GM18907 (cell line): ENCODE measurements at regions not wholly inside any gene's neighbourhood (a gene's known extent, or its start where the extent isn't known, plus 50 kb on each side); places are given as distances from the start of the nearest gene placed in this dataset.

Source experiments
- ATAC-seq: cut with Tn5 transposase; IDR thresholded peaks from one replicate; pipeline ENCODE4 v1.9.1; 2021; ENCODE audit warnings: mild to moderate bottlenecking, moderate library complexity; ENCODE audit not compliant: unreplicated experiment

- no peak for ATAC-seq
These were observed 140.2 kb upstream of the PPP2R2D start for GRCh38 chr10:131760416-131761166.

- ATAC-seq: no peak
These were observed 137.8 kb upstream of the PPP2R2D start for GRCh38 chr10:131762789-131763696.

DNA sequence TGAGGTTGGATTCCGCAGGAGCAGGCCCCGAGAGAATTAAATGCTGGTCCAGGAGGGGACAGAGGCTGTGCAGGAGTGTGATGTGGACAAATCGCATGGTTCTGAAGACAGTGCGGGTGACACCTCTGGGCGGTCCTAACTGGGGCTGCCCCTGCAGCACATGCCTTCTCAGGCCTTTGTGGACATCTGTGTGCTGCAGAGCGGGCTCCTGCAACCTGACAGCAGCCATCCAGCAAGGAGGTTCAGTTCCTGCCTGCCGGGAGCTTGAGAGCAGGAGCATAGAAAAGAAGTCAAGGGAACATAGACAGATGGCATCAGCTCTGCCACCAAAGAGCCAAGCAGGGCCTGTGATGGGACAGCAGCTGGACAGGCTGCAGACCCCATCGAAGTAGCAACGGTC is 135.9 kb upstream of the PPP2R2D start:
- ATAC-seq: no peak

DNA sequence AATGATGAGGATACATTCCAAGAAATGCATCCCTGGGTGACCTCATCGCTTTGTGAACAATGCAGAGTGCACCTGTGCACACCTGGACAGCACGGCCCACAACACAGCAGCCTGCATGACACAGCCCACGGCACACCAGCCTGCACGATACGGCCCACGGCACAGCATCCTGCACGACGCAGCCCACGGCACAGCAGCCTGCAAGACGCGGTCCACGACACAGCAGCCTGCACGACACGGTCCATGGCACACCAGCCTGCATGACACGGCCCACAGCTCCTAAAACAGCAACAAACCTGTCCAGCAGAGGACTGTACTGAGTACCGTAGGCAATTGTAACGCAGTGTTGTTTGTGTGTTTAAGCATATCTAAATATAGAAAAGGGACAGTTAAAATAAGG is 134.7 kb upstream of the PPP2R2D start:
- ATAC-seq: no peak

- ATAC-seq: no peak
These were observed 133.1 kb upstream of the PPP2R2D start for GRCh38 chr10:131767716-131768115.

DNA sequence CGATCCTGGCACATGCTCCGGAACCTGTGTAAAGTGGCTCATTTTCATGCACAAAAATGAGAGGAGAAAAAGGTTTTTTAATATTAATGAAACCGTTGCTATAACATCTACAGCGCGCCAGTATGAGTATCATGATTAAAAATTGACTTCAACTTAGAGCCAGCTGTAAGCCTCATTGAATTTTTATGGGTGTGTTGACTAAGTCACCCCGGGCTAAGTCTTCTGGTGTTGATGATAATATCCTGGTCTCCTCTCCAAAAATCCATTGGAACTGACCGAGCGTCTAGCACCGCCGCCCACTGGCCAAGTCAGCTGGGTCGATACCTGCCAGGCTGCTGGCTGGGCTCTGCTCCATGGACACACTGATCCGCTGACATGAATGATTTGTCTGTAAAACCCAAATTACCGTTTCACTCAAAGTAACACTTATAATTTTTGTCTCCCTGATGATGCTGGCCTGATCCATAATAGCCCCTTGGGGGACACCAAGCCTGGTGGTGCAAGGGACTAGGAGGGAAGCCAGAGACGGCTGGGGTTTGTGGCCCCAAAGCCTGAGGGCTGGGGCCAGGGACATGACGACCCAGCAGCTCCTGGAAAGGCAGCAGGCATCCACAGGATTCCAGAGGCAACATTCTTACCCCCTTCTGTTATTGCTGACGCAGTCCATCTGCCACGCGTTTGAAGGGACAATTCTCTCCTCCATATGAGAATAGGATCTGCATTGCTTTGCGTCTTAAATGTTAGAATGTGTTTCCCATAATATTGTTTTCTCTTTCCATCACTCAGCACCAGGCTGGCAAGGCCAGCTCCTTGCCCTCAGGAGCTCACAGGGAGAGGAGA is 131.0 kb upstream of the PPP2R2D start:
- no peak for ATAC-seq

DNA sequence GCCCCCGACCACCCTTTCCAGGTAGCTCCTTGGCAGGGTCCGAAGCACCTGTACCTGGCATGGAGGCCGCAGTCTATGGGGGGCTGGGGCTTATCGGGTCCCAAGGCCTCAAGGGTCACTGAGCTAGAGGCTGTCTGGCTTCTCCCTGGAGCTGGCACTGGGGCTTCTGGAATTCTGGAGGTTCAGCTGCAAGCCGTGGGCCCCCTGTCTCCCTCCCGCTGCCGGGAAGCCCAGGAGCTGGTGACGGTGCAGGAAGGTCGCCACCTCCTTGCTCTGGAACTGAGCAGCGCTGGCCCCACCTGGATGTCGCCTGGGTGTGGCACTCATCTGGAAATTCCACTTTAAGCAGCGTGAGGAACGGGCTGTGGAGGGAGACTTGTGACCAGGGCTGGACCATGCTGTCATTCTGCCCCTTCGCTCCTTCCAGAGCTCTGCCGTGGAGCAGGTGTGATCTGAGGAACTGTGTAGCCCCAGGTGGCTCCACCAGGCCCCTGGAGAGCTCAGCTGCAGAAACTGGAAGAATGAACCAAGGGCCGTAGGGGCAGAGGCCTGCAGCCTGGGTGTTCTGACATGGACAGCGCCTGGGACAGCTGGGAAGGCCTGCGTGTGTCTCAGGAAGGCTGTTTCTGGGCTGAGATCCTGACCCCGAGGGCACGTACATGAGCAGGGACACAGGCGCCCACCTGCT is 129.7 kb upstream of the PPP2R2D start:
- ATAC-seq: no peak

DNA sequence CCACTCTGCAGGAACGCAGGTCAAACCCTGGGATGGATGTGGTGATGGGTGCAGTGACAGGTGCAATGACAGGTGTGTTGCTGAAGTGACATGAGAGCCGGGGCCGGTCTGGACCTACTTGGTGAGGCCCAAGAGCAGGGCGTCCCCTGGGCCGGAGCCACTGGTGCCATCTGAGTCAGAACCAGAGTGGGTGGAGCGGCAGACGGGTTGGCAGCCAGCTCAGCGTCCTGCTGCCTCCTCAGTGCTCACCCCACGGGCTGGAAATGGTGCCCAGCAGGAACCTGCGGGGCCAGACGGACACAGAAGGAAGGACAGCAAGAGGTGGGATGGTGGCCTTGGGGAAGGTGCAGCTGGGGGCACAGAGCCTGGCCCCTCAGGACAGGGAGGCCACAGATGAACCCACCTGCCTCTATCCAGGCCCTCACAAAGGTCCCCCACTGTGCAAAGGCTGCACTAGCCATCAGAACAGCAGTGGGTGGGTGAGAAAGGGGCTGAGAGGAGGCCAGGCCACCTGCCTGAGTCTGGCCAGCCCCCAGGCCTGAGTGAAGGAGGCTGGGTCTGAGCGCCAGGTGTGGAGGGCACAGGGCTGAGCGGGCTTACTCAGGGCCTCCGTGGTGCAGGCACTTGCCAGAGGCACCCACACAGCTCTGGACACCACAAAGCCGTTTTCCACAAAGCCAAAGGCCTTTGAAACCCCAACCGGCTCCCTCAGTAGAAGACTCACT is 129.0 kb upstream of the PPP2R2D start:
- no peak for ATAC-seq

DNA sequence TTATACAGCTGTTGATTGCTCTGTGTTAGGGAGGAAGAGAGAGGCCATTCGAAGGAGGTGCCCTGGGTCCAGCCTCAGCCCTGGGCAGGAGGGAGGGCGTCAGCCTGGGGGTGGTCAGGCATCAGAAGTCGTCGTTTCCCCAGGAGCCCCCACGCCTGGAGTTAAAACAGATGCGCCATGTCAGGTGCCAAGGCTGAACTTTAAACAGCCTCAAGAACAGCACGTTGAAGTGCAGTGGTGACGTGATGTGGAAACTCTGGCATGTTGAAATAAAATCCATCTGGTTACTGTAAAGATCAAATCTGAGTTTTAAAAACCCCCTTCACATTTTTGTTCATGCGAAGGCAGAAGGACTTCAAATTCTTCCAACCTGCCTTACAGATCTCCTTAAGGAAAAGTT is 128.4 kb upstream of the PPP2R2D start:
- ATAC-seq: no peak

DNA sequence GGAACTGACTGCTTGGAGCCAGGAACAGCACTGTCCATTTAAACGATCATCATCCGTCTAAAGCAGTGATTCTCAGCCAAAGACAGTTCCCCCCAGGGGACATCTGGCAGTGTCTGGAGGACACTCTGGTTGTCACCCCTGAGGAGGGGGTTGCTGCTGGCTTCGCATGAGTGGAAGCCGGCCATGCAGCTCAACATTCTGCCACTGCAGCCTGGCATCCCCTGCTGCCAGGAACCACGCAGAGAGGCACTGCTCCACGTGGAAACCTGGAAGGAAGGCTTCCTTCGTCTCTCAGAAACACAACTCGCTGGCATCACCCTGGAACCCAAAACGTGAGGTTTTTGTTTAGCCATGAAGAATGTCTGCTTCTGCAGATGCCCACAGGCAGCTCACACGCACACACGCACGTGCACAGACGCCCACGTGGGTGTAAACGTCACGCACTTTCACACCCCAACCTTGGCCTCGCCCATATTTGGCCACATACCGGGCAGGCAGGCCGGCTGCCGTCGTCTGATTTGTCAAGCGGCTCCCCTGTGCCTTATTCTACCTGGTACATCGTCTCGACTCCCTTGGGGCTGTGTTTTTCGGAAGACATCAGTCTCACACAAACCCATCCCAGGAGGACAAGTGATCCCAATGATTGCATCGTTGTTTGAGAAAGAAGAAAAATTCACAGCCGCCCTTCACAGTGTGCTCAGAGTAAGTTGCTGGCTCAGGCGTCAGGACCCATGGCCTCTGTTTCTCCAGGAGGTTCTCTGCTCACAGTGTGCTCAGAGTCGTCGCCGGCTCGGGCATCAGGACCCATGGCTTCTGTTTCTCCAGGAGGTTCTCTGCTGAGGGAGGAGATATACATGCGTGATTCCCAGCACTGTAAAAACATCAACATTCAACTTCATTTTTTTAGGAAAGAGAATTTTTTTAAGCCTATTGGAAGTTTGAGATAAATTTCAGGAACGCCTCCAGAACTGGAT is 127.2 kb upstream of the PPP2R2D start:
- ATAC-seq: no peak

- no peak for ATAC-seq
These were observed 126.1 kb upstream of the PPP2R2D start for GRCh38 chr10:131774681-131775085.

DNA sequence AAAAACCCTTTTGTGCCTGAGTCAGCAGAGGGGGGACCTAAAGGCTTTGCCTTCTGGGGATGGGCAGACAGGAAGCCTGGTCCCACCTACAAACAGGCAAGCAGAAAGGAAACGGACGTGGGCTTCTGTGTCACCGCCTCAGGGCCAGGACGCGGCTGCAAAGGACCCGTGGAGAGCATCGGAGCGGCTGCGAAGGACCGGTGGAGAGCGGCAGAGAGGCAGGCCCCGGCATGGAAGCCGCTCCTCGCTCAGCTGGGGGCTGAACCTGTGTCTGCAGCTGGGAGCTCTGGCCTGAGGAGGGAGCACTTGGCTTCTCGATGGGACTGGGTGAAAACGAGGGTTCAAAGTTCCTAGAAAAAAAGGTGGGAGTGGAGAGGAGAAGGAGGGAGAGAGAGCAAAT is 125.4 kb upstream of the PPP2R2D start:
- ATAC-seq: no peak

GRCh38 chr10:131775833-131776232 is 125.0 kb upstream of the PPP2R2D start:
- no peak for ATAC-seq

GRCh38 chr10:131776496-131776895 is 124.3 kb upstream of the PPP2R2D start:
- no peak for ATAC-seq

- ATAC-seq: no peak
These were observed 123.6 kb upstream of the PPP2R2D start for GRCh38 chr10:131777162-131777561.

- ATAC-seq: no peak
These were observed 122.9 kb upstream of the PPP2R2D start for GRCh38 chr10:131777921-131778320.

- ATAC-seq: no peak
These were observed 122.4 kb upstream of the PPP2R2D start for GRCh38 chr10:131778385-131778784.

- no peak for ATAC-seq
These were observed 122.0 kb upstream of the PPP2R2D start for GRCh38 chr10:131778842-131779241.
